ENCODE measurements at regions not wholly inside any gene's neighbourhood (a gene's known extent, or its start where the extent isn't known, plus 50 kb on each side); places are given as distances from the start of the nearest gene placed in this dataset.

- TF ChIP-seq CTCF (IDR thresholded peaks at IDR 0.05) (no peak), POLR2A (IDR thresholded peaks at IDR 0.05) (no peak)
Measured at GRCh38 chrX:18075603-18076002, 145.1 kb downstream of the BEND2 start.

Data from uterus (tissue), 2 donors.